ENCODE measurements at regions not wholly inside any gene's neighbourhood (a gene's known extent, or its start where the extent isn't known, plus 50 kb on each side); places are given as distances from the start of the nearest gene placed in this dataset.

- Histone ChIP-seq H3K9me1 (ENCODE audit: insufficient read depth, low read length) (peaks cover 33% of the 10 kb centered on the region), H3K4me3 (ENCODE audit: insufficient read depth, low read depth, low read length) (no peak overlapping the region), H3K79me1 (ENCODE audit: low read depth in 1 of 2, low read length in 2 of 2) (no peaks in the 10 kb centered on the region), H3K9ac (ENCODE audit: low read depth, low read length) (no peak overlapping the region), H3K18ac (ENCODE audit: low read depth, low read length) (no peak overlapping the region; the same call in 1 of the 2 replicates), H4K5ac (ENCODE audit: low read depth, low read length) (peak overlapping the region; percentile 28), H2BK20ac (ENCODE audit: low read depth, low read length) (peak overlapping the region; percentile 61), H3K4me2 (ENCODE audit: low read depth, low read length) (no peak overlapping the region), H3K4ac (ENCODE audit: low read depth, low read length) (peak overlapping the region; percentile 69; the same call in 1 of the 2 replicates), H3K27ac (ENCODE audit: insufficient read depth, low read length) (no peak overlapping the region), H4K20me1 (ENCODE audit: insufficient read depth, low read length) (no peaks in the 10 kb centered on the region), H3K4me1 (ENCODE audit: control insufficient read depth, insufficient read depth, low read length) (peaks cover 22% of the 10 kb centered on the region), H4K91ac (ENCODE audit: insufficient read depth, low read depth, low read length) (peak overlapping the region; percentile 20; the same call in 1 of the 2 replicates), H2AK9ac (replicated peaks; ENCODE audit: low read depth, low read length, poor library complexity) (peak overlapping the region; percentile 59), H3K36me3 (ENCODE audit: control insufficient read depth, insufficient read depth, low read length) (no peaks in the 10 kb centered on the region), H3K14ac (replicated peaks; ENCODE audit: low read depth, low read length) (peak overlapping the region; percentile 72), H2BK5ac (ENCODE audit: low read depth, low read length, poor library complexity, severe bottlenecking) (no peak overlapping the region), H2BK15ac (ENCODE audit: low read depth, low read length) (peak overlapping the region; percentile 57; the same call in 1 of the 3 replicates), H2AFZ (replicated peaks; ENCODE audit: low read length, poor library complexity) (peak overlapping the region; percentile 2), H3K23ac (ENCODE audit: low read depth, low read length) (no peak overlapping the region), H3K9me3 (ENCODE audit: control insufficient read depth, insufficient read depth, low read length) (no peaks in the 10 kb centered on the region), H2BK120ac (ENCODE audit: low read depth, low read length) (peak overlapping the region; percentile 82), H3K27me3 (ENCODE audit: control insufficient read depth, insufficient read depth, low read length) (no peaks in the 10 kb centered on the region), H4K8ac (ENCODE audit: low read depth in 2 of 2, low read length in 2 of 2) (peak overlapping the region in 1 of 2 experiments; percentile 46; a peak in 2 of 4 replicates), H3K56ac (ENCODE audit: extremely low read depth, insufficient read depth, low read length) (no peak overlapping the region), H2AK5ac (ENCODE audit: low read depth, low read length) (peak overlapping the region; percentile 87)
- no TSS peak for BruUV-seq (replicated peaks)
- dilution Hi-C loops (cut with HindIII; ENCODE audit: low sequenced_read_pairs, unreplicated experiment), result no loop called here
- ChIA-PET POLR2A (ENCODE audit: unreplicated experiment) (no interaction called here), CTCF (interaction anchor here (0.8 kb wide), 1 partner anchor 51 kb away, joined by 4 read pairs; no protein-coding TSS in a partner anchor)
- intact Hi-C loops (cut with micrococcal nuclease), result no loop called here
- TF ChIP-seq POLR2A (IDR thresholded peaks at IDR 0.05; ENCODE audit: low read depth, low read length) (no peak), BHLHE40 (IDR thresholded peaks at IDR 0.05; ENCODE audit: low read depth, low read length) (no peak), RFX5 (IDR thresholded peaks at IDR 0.05; ENCODE audit: low read depth, low read length) (no peak), CEBPB (IDR thresholded peaks at IDR 0.05; ENCODE audit: low read depth, low read length) (no peak), MAZ (IDR thresholded peaks at IDR 0.05; ENCODE audit: borderline replicate concordance, low read depth, low read length) (no peak), MAFK (IDR thresholded peaks at IDR 0.05; ENCODE audit: low read depth, low read length) (no peak), CHD1 (IDR thresholded peaks at IDR 0.05; ENCODE audit: low read depth, low read length) (no peak), USF2 (IDR thresholded peaks at IDR 0.05; ENCODE audit: low read depth, low read length) (no peak), RAD21 (IDR thresholded peaks at IDR 0.05; ENCODE audit: low read length) (no peak), NFE2L2 (IDR thresholded peaks at IDR 0.05; ENCODE audit: low read depth, low read length) (no peak), SMC3 (IDR thresholded peaks at IDR 0.05; ENCODE audit: low read depth, low read length) (no peak), MXI1 (IDR thresholded peaks at IDR 0.05; ENCODE audit: borderline replicate concordance, low read depth, low read length) (no peak)
- TF ChIP-seq, protein P1, sequence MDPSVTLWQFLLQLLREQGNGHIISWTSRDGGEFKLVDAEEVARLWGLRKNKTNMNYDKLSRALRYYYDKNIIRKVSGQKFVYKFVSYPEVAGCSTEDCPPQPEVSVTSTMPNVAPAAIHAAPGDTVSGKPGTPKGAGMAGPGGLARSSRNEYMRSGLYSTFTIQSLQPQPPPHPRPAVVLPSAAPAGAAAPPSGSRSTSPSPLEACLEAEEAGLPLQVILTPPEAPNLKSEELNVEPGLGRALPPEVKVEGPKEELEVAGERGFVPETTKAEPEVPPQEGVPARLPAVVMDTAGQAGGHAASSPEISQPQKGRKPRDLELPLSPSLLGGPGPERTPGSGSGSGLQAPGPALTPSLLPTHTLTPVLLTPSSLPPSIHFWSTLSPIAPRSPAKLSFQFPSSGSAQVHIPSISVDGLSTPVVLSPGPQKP (IDR thresholded peaks at IDR 0.05; ENCODE audit: borderline replicate concordance, low read depth, low read length), result no peak
- TF ChIP-seq, protein P2, sequence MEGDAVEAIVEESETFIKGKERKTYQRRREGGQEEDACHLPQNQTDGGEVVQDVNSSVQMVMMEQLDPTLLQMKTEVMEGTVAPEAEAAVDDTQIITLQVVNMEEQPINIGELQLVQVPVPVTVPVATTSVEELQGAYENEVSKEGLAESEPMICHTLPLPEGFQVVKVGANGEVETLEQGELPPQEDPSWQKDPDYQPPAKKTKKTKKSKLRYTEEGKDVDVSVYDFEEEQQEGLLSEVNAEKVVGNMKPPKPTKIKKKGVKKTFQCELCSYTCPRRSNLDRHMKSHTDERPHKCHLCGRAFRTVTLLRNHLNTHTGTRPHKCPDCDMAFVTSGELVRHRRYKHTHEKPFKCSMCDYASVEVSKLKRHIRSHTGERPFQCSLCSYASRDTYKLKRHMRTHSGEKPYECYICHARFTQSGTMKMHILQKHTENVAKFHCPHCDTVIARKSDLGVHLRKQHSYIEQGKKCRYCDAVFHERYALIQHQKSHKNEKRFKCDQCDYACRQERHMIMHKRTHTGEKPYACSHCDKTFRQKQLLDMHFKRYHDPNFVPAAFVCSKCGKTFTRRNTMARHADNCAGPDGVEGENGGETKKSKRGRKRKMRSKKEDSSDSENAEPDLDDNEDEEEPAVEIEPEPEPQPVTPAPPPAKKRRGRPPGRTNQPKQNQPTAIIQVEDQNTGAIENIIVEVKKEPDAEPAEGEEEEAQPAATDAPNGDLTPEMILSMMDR (conservative IDR thresholded peaks at IDR 0.05; ENCODE audit: low read depth, low read length), result no peak
- ATAC-seq (ENCODE audit: low read depth), result no peak
- WGBS, 2 experiments (ENCODE audit: extremely low coverage in 2 of 2, insufficient read length in 1 of 2), result no CpG with 5 or more reads among the region's 12 CpGs
- in situ Hi-C loops (cut with MboI; ENCODE audit: low sequenced_read_pairs), result no loop called here
- no peak for DNase-seq
These were observed 54.1 kb upstream of the LYST start for GRCh38 chr1:235920596-235921375.
